ENCODE measurements at regions not wholly inside any gene's neighbourhood (a gene's known extent, or its start where the extent isn't known, plus 50 kb on each side); places are given as distances from the start of the nearest gene placed in this dataset.

GRCh38 chr18:78621141-78621755, 358.4 kb upstream of the SALL3 start:
- Histone ChIP-seq H3K4me3 (no peak overlapping the region), H3K9me3 (no peaks in the 10 kb centered on the region), H3K4me1 (ENCODE audit: control insufficient read depth in 1 of 2, low read depth in 2 of 2) (no peaks in the 10 kb centered on the region), H3K27me3 (replicated peaks; ENCODE audit: insufficient read depth) (no peaks in the 10 kb centered on the region), H3K36me3 (no peaks in the 10 kb centered on the region), H3K27ac (no peak overlapping the region)
- ATAC-seq (ENCODE audit: insufficient number of reproducible peaks, low FRiP score, low read depth) = no peak
- DNase-seq (ENCODE audit: low spot score) = no peak
- no peak for TF ChIP-seq CTCF (IDR thresholded peaks at IDR 0.05)

GRCh38 chr18:78622251-78622906, 357.2 kb upstream of the SALL3 start:
- no peaks in the 10 kb centered on the region for H3K27me3 ChIP-seq (replicated peaks; ENCODE audit: insufficient read depth)
- H3K4me3 ChIP-seq = no peak overlapping the region
- H3K4me1 ChIP-seq (ENCODE audit: control insufficient read depth in 1 of 2, low read depth in 2 of 2) = no peaks in the 10 kb centered on the region
- TF ChIP-seq CTCF (IDR thresholded peaks at IDR 0.05) = no peak
- no peak for DNase-seq (ENCODE audit: low spot score)
- H3K27ac ChIP-seq = no peak overlapping the region
- H3K36me3 ChIP-seq = no peaks in the 10 kb centered on the region
- no peaks in the 10 kb centered on the region for H3K9me3 ChIP-seq
- ATAC-seq (ENCODE audit: insufficient number of reproducible peaks, low FRiP score, low read depth) = no peak

- no peaks in the 10 kb centered on the region for H3K27me3 ChIP-seq (replicated peaks; ENCODE audit: insufficient read depth)
- no peaks in the 10 kb centered on the region for H3K4me1 ChIP-seq (ENCODE audit: control insufficient read depth in 1 of 2, low read depth in 2 of 2)
- no peak overlapping the region for H3K4me3 ChIP-seq
- H3K36me3 ChIP-seq = no peaks in the 10 kb centered on the region
- DNase-seq (ENCODE audit: low spot score) (no peak), ATAC-seq (ENCODE audit: insufficient number of reproducible peaks, low FRiP score, low read depth) (no peak)
- no peaks in the 10 kb centered on the region for H3K9me3 ChIP-seq
- no peak for TF ChIP-seq CTCF (IDR thresholded peaks at IDR 0.05)
- no peak overlapping the region for H3K27ac ChIP-seq
Observed at GRCh38 chr18:78622907-78623541, 356.6 kb upstream of the SALL3 start.

- no peaks in the 10 kb centered on the region for H3K36me3 ChIP-seq
- ATAC-seq (ENCODE audit: insufficient number of reproducible peaks, low FRiP score, low read depth) (no peak), DNase-seq (ENCODE audit: low spot score) (no peak)
- no peaks in the 10 kb centered on the region for H3K4me1 ChIP-seq (ENCODE audit: control insufficient read depth in 1 of 2, low read depth in 2 of 2)
- H3K27me3 ChIP-seq (replicated peaks; ENCODE audit: insufficient read depth) = no peaks in the 10 kb centered on the region
- no peak overlapping the region for H3K27ac ChIP-seq
- H3K9me3 ChIP-seq = no peaks in the 10 kb centered on the region
- no peak for TF ChIP-seq CTCF (IDR thresholded peaks at IDR 0.05)
- no peak overlapping the region for H3K4me3 ChIP-seq
Observed at GRCh38 chr18:78624646-78625279, 354.9 kb upstream of the SALL3 start.

GRCh38 chr18:78625847-78626246, 353.8 kb upstream of the SALL3 start:
- DNase-seq (ENCODE audit: low spot score) (no peak), ATAC-seq (ENCODE audit: insufficient number of reproducible peaks, low FRiP score, low read depth) (no peak)
- Histone ChIP-seq H3K9me3 (no peaks in the 10 kb centered on the region), H3K4me1 (ENCODE audit: control insufficient read depth in 1 of 2, low read depth in 2 of 2) (no peaks in the 10 kb centered on the region), H3K36me3 (no peaks in the 10 kb centered on the region), H3K27ac (no peak overlapping the region), H3K4me3 (no peak overlapping the region), H3K27me3 (replicated peaks; ENCODE audit: insufficient read depth) (no peaks in the 10 kb centered on the region)
- TF ChIP-seq CTCF (IDR thresholded peaks at IDR 0.05) = no peak
